B cell (primary cell): ENCODE measurements at regions not wholly inside any gene's neighbourhood (a gene's known extent, or its start where the extent isn't known, plus 50 kb on each side); places are given as distances from the start of the nearest gene placed in this dataset.

Experiments used
- ATAC-seq: fragments of 200-7000 bp; cut with Tn5 transposase; one replicate; pipeline ENCODE4 v1.10.0; 2021; ENCODE audit warnings: low read depth, mild to moderate bottlenecking, moderate number of reproducible peaks, moderate library complexity
- CTCF ChIA-PET: fragments of 350-600 bp; sonication (Branson Sonifier 250); formaldehyde crosslinking; loops from one replicate; lab custom pipeline; 2021; ENCODE audit warnings: antibody characterized with exemption, inconsistent platforms; lab: Charles Lee
- POLR2A ChIA-PET: fragments of 350-600 bp; sonication (Branson Sonifier 250); formaldehyde crosslinking; loops from one replicate; lab custom pipeline; 2021; ENCODE audit warnings: antibody characterized with exemption; lab: Charles Lee
- DNase-seq: peaks from one replicate; pipeline ENCODE4 v3.0.0; 2013
- H2AFZ ChIP-seq: 2 replicates; pipeline ENCODE4 v1.6.1; 2012; ENCODE audit warnings: mild to moderate bottlenecking, low read depth, low read length; ENCODE audit not compliant: insufficient read depth, poor library complexity, severe bottlenecking
- H3K27ac ChIP-seq, 2 donors: 1 replicate in 1 of 2; 2 replicates in 1 of 2; pipeline ENCODE4 v1.5.1; 2012 to 2013; ENCODE audit warnings: low read length in 2 of 2, mild to moderate bottlenecking in 2 of 2, moderate library complexity in 1 of 2
- H3K27me3 ChIP-seq, 4 experiments: fragments of 200-600 bp in 1 of 4; sonication (generic) in 1 of 4; replicated peaks in 1 of 4; 1 replicate in 2 of 4; 2 replicates in 2 of 4; pipeline versions ENCODE4 v1.6.1 to v1.7.0; 2013 to 2016; ENCODE audit warnings: low read length in 3 of 4, mild to moderate bottlenecking in 2 of 4, mixed read lengths in 1 of 4, moderate library complexity in 1 of 4; ENCODE audit not compliant: insufficient read depth in 4 of 4, control insufficient read depth in 3 of 4; ENCODE audit errors: control extremely low read depth in 1 of 4
- H3K36me3 ChIP-seq, 2 experiments: replicated peaks in 1 of 2; 1 replicate in 1 of 2; 2 replicates in 1 of 2; pipeline versions ENCODE4 v1.6.1 to v1.7.1; 2013; ENCODE audit warnings: low read length in 1 of 2; ENCODE audit not compliant: insufficient read depth in 2 of 2, control insufficient read depth in 1 of 2; ENCODE audit errors: control extremely low read depth in 1 of 2, extremely low read depth in 1 of 2
- H3K4me1 ChIP-seq, 2 donors: fragments of 200-600 bp in 1 of 2; sonication (generic) in 1 of 2; 1 replicate in 1 of 2; 2 replicates in 1 of 2; pipeline versions ENCODE4 v1.5.1 to v1.6.1; 2013 to 2017; ENCODE audit warnings: low read length in 2 of 2; ENCODE audit not compliant: control insufficient read depth in 2 of 2, insufficient read depth in 2 of 2
- H3K4me2 ChIP-seq: replicated peaks from 2 replicates; pipeline ENCODE3; 2012; ENCODE audit warnings: mild to moderate bottlenecking, low read depth, low read length; ENCODE audit not compliant: poor library complexity, severe bottlenecking
- H3K4me3 ChIP-seq, 5 experiments: fragments of 200-600 bp in 1 of 5; sonication (generic) in 1 of 5; 1 replicate in 3 of 5; 2 replicates in 2 of 5; pipeline versions ENCODE4 v1.5.1 to v1.7.0; 2011 to 2016; ENCODE audit warnings: low read length in 4 of 5, mild to moderate bottlenecking in 4 of 5, low read depth in 2 of 5, control low read depth in 1 of 5, moderate library complexity in 1 of 5; ENCODE audit not compliant: insufficient read depth in 1 of 5; ENCODE audit errors: control extremely low read depth in 1 of 5, extremely low read depth in 1 of 5
- H3K79me2 ChIP-seq: fragments of 200-600 bp; sonication (generic); one replicate; pipeline ENCODE4 v1.6.0; 2016; ENCODE audit warnings: low read length; ENCODE audit not compliant: control insufficient read depth, insufficient read depth
- H3K9ac ChIP-seq: fragments of 200-600 bp; sonication (generic); 2 replicates; pipeline ENCODE4 v1.6.1; 2017; ENCODE audit warnings: mild to moderate bottlenecking, low read length, moderate library complexity
- H3K9me3 ChIP-seq, 3 donors: one replicate each; pipeline versions ENCODE4 v1.6.1 to v1.7.1; 2013; ENCODE audit warnings: low read length in 2 of 3; ENCODE audit not compliant: control insufficient read depth in 2 of 3, insufficient read depth in 1 of 3; ENCODE audit errors: control extremely low read depth in 1 of 3
- H4K20me1 ChIP-seq: 2 replicates; pipeline ENCODE4 v1.6.0; 2012; ENCODE audit warnings: mild to moderate bottlenecking, low read length; ENCODE audit not compliant: insufficient read depth, control insufficient read depth, poor library complexity, severe bottlenecking
- H3K27ac Mint-ChIP-seq: one replicate; pipeline ENCODE4 v1.8.0; 2021; ENCODE audit warnings: mixed read lengths
- H3K27me3 Mint-ChIP-seq: one replicate; pipeline ENCODE4 v1.8.0; 2021; ENCODE audit warnings: mixed read lengths
- H3K4me1 Mint-ChIP-seq: one replicate; pipeline ENCODE4 v1.8.0; 2021; ENCODE audit warnings: mixed read lengths
- H3K4me3 Mint-ChIP-seq: one replicate; pipeline ENCODE4 v1.8.0; 2021; ENCODE audit warnings: mixed read lengths
- H3K9me3 Mint-ChIP-seq: one replicate; pipeline ENCODE4 v1.8.0; 2022; ENCODE audit warnings: mixed read lengths; ENCODE audit not compliant: insufficient read depth
- EZH2 ChIP-seq: IDR thresholded peaks from 2 replicates; pipeline ENCODE4 v1.6.1; 2012; ENCODE audit warnings: borderline replicate concordance, low read depth, mild to moderate bottlenecking, moderate library complexity, low read length; ENCODE audit not compliant: insufficient read depth, poor library complexity, severe bottlenecking
- WGBS: methylation state at CpG from one replicate; pipeline ENCODE4 v1.1.5; 2013; ENCODE audit warnings: missing lambda C conversion rate; ENCODE audit not compliant: insufficient coverage; 5-methylcytosine and 5-hydroxymethylcytosine counted together
- intact Hi-C: fragments of 100-400 bp; cut with micrococcal nuclease; formaldehyde crosslinking; loops from one replicate; pipeline ENCODE4 v1.10.0; 2022
- TF ChIP-seq, protein P1 (sequence below): fragments of 200-600 bp; IDR thresholded peaks from one replicate; pipeline ENCODE4 v1.8.0; 2022; ENCODE audit warnings: antibody characterized with exemption, mild to moderate bottlenecking

DNA sequence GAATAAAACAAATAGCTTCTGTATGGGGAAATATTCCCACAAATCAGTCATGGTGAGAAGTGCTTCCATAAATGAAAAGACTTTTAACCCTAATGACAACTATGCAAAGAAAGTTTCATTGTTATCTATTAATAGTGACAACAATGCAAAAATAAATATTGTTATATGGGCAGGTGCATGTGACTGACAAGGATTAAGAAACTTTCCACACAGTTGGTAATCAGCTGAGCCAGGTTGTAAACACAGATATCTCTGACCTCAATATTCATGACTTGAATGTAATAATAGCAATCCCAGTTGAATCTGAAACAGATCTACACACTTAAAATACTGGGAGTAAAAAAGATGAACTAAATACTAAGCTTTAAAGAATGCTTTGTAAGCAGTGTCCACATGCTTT lies 517.0 kb upstream of the SOX11 start:
- intact Hi-C loops: no loop called here
- Mint-ChIP-seq H3K4me1 (no peaks in the 10 kb centered on the region), H3K9me3 (no peaks in the 10 kb centered on the region), H3K27me3 (no peaks in the 10 kb centered on the region), H3K27ac (no peak overlapping the region), H3K4me3 (no peak overlapping the region)
- Histone ChIP-seq H3K79me2 (no peaks in the 10 kb centered on the region), H3K9ac (no peak overlapping the region), H3K4me1 (no peaks in the 10 kb centered on the region), H3K4me3 (no peak overlapping the region), H3K36me3 (no peaks in the 10 kb centered on the region), H3K27me3 (no peaks in the 10 kb centered on the region), H3K4me2 (no peak overlapping the region), H4K20me1 (no peaks in the 10 kb centered on the region), H3K9me3 (no peaks in the 10 kb centered on the region), H3K27ac (no peak overlapping the region), H2AFZ (no peak overlapping the region)
- ChIA-PET CTCF (no interaction called here), POLR2A (no interaction called here)
- ATAC-seq: no peak
- TF ChIP-seq, protein P1, sequence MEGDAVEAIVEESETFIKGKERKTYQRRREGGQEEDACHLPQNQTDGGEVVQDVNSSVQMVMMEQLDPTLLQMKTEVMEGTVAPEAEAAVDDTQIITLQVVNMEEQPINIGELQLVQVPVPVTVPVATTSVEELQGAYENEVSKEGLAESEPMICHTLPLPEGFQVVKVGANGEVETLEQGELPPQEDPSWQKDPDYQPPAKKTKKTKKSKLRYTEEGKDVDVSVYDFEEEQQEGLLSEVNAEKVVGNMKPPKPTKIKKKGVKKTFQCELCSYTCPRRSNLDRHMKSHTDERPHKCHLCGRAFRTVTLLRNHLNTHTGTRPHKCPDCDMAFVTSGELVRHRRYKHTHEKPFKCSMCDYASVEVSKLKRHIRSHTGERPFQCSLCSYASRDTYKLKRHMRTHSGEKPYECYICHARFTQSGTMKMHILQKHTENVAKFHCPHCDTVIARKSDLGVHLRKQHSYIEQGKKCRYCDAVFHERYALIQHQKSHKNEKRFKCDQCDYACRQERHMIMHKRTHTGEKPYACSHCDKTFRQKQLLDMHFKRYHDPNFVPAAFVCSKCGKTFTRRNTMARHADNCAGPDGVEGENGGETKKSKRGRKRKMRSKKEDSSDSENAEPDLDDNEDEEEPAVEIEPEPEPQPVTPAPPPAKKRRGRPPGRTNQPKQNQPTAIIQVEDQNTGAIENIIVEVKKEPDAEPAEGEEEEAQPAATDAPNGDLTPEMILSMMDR: no peak
- TF ChIP-seq EZH2: no peak
- DNase-seq: no peak

DNA sequence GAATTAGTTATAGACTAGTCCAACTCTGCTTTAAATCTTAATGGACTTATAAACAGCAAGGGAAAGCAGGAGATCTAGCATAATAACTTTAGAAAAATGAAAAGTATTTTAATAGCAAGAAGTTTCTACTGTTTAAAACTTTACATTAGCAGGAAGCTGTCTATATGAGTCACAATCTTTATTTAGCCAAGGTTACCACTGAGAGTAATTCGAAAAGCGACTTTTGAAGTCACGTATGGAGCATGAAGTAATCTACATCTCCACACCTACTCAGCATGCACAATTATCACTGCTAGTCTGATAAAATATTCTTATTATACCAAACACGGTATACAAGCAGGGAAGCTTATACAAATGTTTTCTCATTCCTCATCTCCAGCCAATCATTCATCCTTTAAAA lies 515.4 kb upstream of the SOX11 start:
- Mint-ChIP-seq H3K27me3 (no peaks in the 10 kb centered on the region), H3K4me3 (no peak overlapping the region), H3K9me3 (no peaks in the 10 kb centered on the region), H3K27ac (no peak overlapping the region), H3K4me1 (no peaks in the 10 kb centered on the region)
- Histone ChIP-seq H3K27ac (no peak overlapping the region), H3K4me1 (no peaks in the 10 kb centered on the region), H3K27me3 (no peaks in the 10 kb centered on the region), H4K20me1 (no peaks in the 10 kb centered on the region), H3K79me2 (no peaks in the 10 kb centered on the region), H3K36me3 (no peaks in the 10 kb centered on the region), H3K4me2 (no peak overlapping the region), H3K9me3 (peaks cover 0 to 2% (median 0%) of the 10 kb centered on the region in 3 donors), H3K4me3 (no peak overlapping the region), H3K9ac (no peak overlapping the region), H2AFZ (no peak overlapping the region)
- no peak for ATAC-seq
- 96% methylated on average over 3 of the region's 4 CpGs for WGBS
- no peak for TF ChIP-seq EZH2
- ChIA-PET POLR2A (no interaction called here), CTCF (no interaction called here)
- DNase-seq: no peak
- intact Hi-C loops: no loop called here
